Esophagus muscularis mucosa (tissue), 4 donors: ENCODE measurements at regions not wholly inside any gene's neighbourhood (a gene's known extent, or its start where the extent isn't known, plus 50 kb on each side); places are given as distances from the start of the nearest gene placed in this dataset.

Experiments used
- DNase-seq: peaks from one replicate; pipeline ENCODE4 v3.0.0-alpha.2; 2017; ENCODE audit errors: extremely low spot score
- H3K27ac ChIP-seq, 4 donors: fragments of 200-600 bp; sonication (generic); replicated peaks in 1 of 4; 1 replicate in 3 of 4; 2 replicates in 1 of 4; pipeline ENCODE4 v1.5.1; 2016 to 2019; ENCODE audit warnings: mild to moderate bottlenecking in 1 of 4
- H3K27me3 ChIP-seq, 4 donors: fragments of 200-600 bp; sonication (generic); one replicate each; pipeline versions ENCODE4 v1.5.1 to v1.6.0; 2016 to 2019
- H3K36me3 ChIP-seq, 4 donors: fragments of 200-600 bp; sonication (generic); one replicate each; pipeline ENCODE4 v1.5.1; 2016 to 2019
- H3K4me1 ChIP-seq, 4 donors: fragments of 200-600 bp; sonication (generic); one replicate each; pipeline ENCODE4 v1.5.1; 2016 to 2019
- H3K4me3 ChIP-seq, 4 donors: fragments of 200-600 bp; sonication (generic); 1 replicate in 2 of 4; 2 replicates in 2 of 4; pipeline ENCODE4 v1.5.1; 2016 to 2019; ENCODE audit warnings: mild to moderate bottlenecking in 4 of 4, moderate library complexity in 1 of 4
- H3K9me3 ChIP-seq, 4 donors: fragments of 200-600 bp; sonication (generic); 1 replicate in 3 of 4; 2 replicates in 1 of 4; pipeline ENCODE4 v1.5.1; 2016 to 2019
- EP300 ChIP-seq: sonication (generic); formaldehyde crosslinking; IDR thresholded peaks from one replicate; pipeline ENCODE4 v1.6.1; 2017; ENCODE audit warnings: antibody characterized with exemption
- POLR2A ChIP-seq: fragments of 450-650 bp; IDR thresholded peaks from one replicate; pipeline ENCODE4 v1.6.1; 2017; ENCODE audit warnings: antibody characterized with exemption, moderate library complexity, mild to moderate bottlenecking, low read depth
- POLR2AphosphoS5 ChIP-seq, 2 donors: sonication (generic); formaldehyde crosslinking; IDR thresholded peaks; one replicate each; pipeline ENCODE4 v1.6.1; 2017; ENCODE audit warnings: antibody characterized with exemption in 2 of 2
- WGBS: methylation state at CpG from one replicate; pipeline ENCODE4 v1.1.5; 2018; 5-methylcytosine and 5-hydroxymethylcytosine counted together
- intact Hi-C: fragments of 100-400 bp; cut with DNase I; formaldehyde crosslinking; loops from one replicate; pipeline ENCODE4 v1.15.1; 2023
- TF ChIP-seq, protein P1 (sequence below), 3 experiments: fragments of 200-600 bp in 2 of 3; fragments of 450-650 bp in 1 of 3; sonication (generic) in 2 of 3; IDR thresholded peaks; one replicate each; pipeline ENCODE4 v1.5.1; 2017 to 2019; ENCODE audit warnings: antibody characterized with exemption in 3 of 3, mild to moderate bottlenecking in 2 of 3, moderate library complexity in 1 of 3

DNA sequence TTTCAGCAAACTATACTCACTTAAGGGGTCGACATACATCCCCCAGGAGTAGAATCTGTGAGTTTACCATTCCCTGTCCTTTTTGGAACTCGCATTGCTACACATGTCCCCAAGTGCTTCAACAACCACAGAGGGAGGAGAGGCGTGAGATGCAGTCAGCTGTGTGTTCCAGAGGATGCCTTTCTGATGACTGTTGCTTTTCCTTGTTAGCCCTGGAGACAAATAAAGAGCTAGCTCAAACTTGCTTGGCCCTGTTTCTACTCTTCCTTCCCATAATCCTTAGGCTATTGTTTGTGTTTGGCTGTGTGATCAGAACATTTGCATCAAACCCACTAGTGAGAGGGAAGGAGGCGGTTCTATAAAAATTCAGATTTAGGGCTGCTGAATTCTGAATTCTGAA is 264.0 kb downstream of the ENGASE start:
- Histone ChIP-seq H3K27ac (no peak overlapping the region), H3K4me3 (no peak overlapping the region), H3K9me3 (no peaks in the 10 kb centered on the region), H3K36me3 (no peaks in the 10 kb centered on the region), H3K4me1 (no peaks in the 10 kb centered on the region), H3K27me3 (peaks cover 0 to 50% (median 0%) of the 10 kb centered on the region in 4 donors)
- TF ChIP-seq EP300 (no peak), POLR2AphosphoS5 (IDR thresholded peaks at IDR 0.05) (no peak), POLR2A (no peak)
- TF ChIP-seq, protein P1, sequence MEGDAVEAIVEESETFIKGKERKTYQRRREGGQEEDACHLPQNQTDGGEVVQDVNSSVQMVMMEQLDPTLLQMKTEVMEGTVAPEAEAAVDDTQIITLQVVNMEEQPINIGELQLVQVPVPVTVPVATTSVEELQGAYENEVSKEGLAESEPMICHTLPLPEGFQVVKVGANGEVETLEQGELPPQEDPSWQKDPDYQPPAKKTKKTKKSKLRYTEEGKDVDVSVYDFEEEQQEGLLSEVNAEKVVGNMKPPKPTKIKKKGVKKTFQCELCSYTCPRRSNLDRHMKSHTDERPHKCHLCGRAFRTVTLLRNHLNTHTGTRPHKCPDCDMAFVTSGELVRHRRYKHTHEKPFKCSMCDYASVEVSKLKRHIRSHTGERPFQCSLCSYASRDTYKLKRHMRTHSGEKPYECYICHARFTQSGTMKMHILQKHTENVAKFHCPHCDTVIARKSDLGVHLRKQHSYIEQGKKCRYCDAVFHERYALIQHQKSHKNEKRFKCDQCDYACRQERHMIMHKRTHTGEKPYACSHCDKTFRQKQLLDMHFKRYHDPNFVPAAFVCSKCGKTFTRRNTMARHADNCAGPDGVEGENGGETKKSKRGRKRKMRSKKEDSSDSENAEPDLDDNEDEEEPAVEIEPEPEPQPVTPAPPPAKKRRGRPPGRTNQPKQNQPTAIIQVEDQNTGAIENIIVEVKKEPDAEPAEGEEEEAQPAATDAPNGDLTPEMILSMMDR (IDR thresholded peaks at IDR 0.05), result no peak
- intact Hi-C loops, result no loop called here
- WGBS, result 52% methylated on average over 4 of the region's 4 CpGs
- no peak for DNase-seq

DNA sequence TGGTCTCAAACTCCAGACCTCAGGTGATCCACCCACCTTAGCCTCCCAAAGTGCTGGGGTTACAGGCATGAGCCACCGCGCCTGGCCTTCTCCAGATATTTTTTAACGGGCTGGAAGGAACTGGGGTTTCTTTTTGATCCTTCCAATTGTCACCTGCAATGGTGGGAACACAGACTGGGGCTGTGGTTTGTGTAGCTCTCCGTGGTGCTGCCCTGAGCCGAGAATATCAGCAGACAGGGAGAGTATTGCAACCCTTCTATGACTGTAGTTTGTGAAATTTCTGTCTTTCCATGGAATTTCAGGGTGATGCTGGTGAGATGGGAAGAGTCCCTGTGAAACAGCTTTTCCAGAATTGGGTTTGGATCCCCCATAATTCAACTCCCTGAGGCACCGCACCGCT is 263.5 kb downstream of the ENGASE start:
- WGBS, result 42% methylated on average over 7 of the region's 7 CpGs
- Histone ChIP-seq H3K27ac (no peak overlapping the region), H3K36me3 (no peaks in the 10 kb centered on the region), H3K4me3 (no peak overlapping the region), H3K4me1 (no peaks in the 10 kb centered on the region), H3K27me3 (peaks cover 0 to 49% (median 0%) of the 10 kb centered on the region in 4 donors), H3K9me3 (no peaks in the 10 kb centered on the region)
- DNase-seq, result no peak
- intact Hi-C loops, result no loop called here
- no peak for TF ChIP-seq EP300
- no peak for TF ChIP-seq POLR2A
- no peak for TF ChIP-seq POLR2AphosphoS5 (IDR thresholded peaks at IDR 0.05)
- TF ChIP-seq, protein P1 (IDR thresholded peaks at IDR 0.05), result no peak

DNA sequence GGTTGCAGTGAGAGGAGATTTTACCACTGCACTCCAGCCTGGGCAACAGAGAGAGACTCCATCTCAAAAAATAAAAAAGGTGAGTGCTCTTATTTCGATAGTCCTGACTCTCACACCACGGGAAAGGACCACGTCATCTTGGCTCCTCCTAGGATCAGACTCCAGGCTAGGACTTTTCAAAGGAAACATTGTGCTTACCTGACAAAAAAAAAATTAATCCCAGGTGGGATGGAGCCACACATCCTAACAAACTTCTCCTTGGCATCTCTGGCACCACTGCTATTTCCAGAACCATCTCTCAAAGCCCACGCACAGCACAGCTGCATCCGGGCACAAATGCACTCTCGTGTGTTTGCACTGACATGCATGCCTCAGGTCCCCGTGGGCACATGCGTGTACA is 262.4 kb downstream of the ENGASE start:
- Histone ChIP-seq H3K4me1 (no peaks in the 10 kb centered on the region), H3K27ac (no peak overlapping the region), H3K9me3 (no peaks in the 10 kb centered on the region), H3K27me3 (peaks cover 0 to 39% (median 0%) of the 10 kb centered on the region in 4 donors), H3K4me3 (no peak overlapping the region), H3K36me3 (no peaks in the 10 kb centered on the region)
- TF ChIP-seq, protein P1 (IDR thresholded peaks at IDR 0.05), result no peak
- no peak for TF ChIP-seq POLR2AphosphoS5 (IDR thresholded peaks at IDR 0.05)
- TF ChIP-seq EP300, result no peak
- no peak for TF ChIP-seq POLR2A
- intact Hi-C loops, result no loop called here
- no peak for DNase-seq
- WGBS, result 62% methylated on average over 8 of the region's 8 CpGs

DNA sequence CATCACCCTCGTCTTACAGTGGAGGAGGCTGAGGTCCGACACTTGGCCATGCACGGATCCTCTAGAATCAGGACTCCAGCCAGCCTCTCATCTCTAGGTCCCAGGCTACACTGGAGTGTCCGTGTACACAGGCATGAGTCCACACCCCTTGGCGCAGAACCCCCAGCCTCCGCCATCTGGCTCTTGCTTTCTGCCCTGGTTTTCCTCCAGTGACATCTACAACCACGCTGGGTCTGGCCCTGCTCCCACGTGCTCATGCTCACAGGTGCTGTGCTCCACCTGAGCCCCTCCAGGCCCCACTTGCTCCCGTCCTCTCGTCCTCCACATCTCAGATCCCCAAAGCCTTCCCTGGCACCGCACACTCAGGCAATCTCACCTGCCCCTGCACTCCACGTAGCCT is 260.8 kb downstream of the ENGASE start:
- Histone ChIP-seq H3K4me3 (no peak overlapping the region), H3K27me3 (peaks cover 0 to 41% (median 0%) of the 10 kb centered on the region in 4 donors), H3K4me1 (no peaks in the 10 kb centered on the region), H3K36me3 (no peaks in the 10 kb centered on the region), H3K9me3 (no peaks in the 10 kb centered on the region), H3K27ac (no peak overlapping the region)
- TF ChIP-seq, protein P1 (IDR thresholded peaks at IDR 0.05), result no peak
- TF ChIP-seq EP300 (no peak), POLR2A (no peak), POLR2AphosphoS5 (IDR thresholded peaks at IDR 0.05) (no peak)
- DNase-seq, result no peak
- intact Hi-C loops, result no loop called here
- 76% methylated on average over 12 of the region's 12 CpGs for WGBS

DNA sequence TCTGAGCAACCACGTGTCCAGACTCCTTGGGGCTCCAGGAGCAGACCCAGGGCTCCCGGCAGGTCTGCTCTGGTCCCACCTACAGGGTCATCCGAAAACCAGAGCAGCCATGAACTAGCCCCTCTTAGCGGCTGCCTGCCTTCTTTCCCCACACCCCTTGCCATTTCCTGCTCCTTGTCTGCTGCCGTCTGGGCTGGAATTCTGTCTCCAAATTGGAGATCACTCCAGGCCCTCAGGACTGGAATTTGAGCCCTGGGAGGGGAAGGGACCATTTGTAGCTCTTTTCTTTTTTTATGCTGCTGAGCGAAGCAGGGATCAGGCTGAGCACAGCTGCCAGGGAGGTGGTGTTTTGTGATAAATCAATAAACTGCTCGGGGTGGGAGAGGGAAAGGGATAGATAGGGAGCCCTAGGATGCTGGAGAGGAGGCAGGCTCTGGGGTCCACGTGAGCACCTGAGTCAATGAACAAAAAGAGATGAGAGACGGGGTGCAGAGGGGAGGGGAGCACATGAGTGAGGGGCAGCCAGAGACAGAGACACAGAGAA is 257.5 kb downstream of the ENGASE start:
- 32% methylated on average over 9 of the region's 9 CpGs for WGBS
- H3K4me3 ChIP-seq, result no peak overlapping the region
- H3K27me3 ChIP-seq, result peaks cover 0 to 61% (median 0%) of the 10 kb centered on the region in 4 donors
- no peak overlapping the region for H3K27ac ChIP-seq
- H3K36me3 ChIP-seq, result no peaks in the 10 kb centered on the region
- H3K4me1 ChIP-seq, result no peaks in the 10 kb centered on the region
- TF ChIP-seq, protein P1 (IDR thresholded peaks at IDR 0.05), result no peak
- TF ChIP-seq EP300, result no peak
- TF ChIP-seq POLR2A, result no peak
- TF ChIP-seq POLR2AphosphoS5 (IDR thresholded peaks at IDR 0.05), result no peak
- no peak for DNase-seq
- intact Hi-C loops, result no loop called here
- H3K9me3 ChIP-seq, result no peaks in the 10 kb centered on the region
